GM18519 (cell line): ENCODE measurements at regions not wholly inside any gene's neighbourhood (a gene's known extent, or its start where the extent isn't known, plus 50 kb on each side); places are given as distances from the start of the nearest gene placed in this dataset.
A peak's percentile ranks its signal among the peaks of the same experiment; 100 is the strongest.
"Not testable (repeated sequence)": the region's sequence is repeated elsewhere in the genome, so short reads cannot be mapped to it uniquely, and the experiment has no call there.

Experiments
- ATAC-seq: cut with Tn5 transposase; IDR thresholded peaks from one replicate; pipeline ENCODE4 v1.9.1; 2021; ENCODE audit warnings: mild to moderate bottlenecking, moderate library complexity; ENCODE audit not compliant: unreplicated experiment, low FRiP score

- ATAC-seq = no peak
These were observed 214.0 kb upstream of the ADGRL4 start for GRCh38 chr1:79220509-79220908.

- no peak for ATAC-seq
These were observed 208.8 kb upstream of the ADGRL4 start for GRCh38 chr1:79215311-79215710.

GRCh38 chr1:79207786-79208185 lies 201.3 kb upstream of the ADGRL4 start:
- no peak for ATAC-seq

GRCh38 chr1:79207331-79207730 lies 200.8 kb upstream of the ADGRL4 start:
- ATAC-seq = no peak

- no peak for ATAC-seq
These were observed 198.4 kb upstream of the ADGRL4 start for GRCh38 chr1:79204779-79205479.

- no peak for ATAC-seq
These were observed 192.3 kb upstream of the ADGRL4 start for GRCh38 chr1:79198832-79199231.

GRCh38 chr1:79197421-79197820 lies 190.9 kb upstream of the ADGRL4 start:
- ATAC-seq = no peak

- ATAC-seq = no peak
These were observed 189.7 kb upstream of the ADGRL4 start for GRCh38 chr1:79196211-79196610.

- peak; percentile 58 for ATAC-seq
These were observed 186.9 kb upstream of the ADGRL4 start for GRCh38 chr1:79193211-79194079.

GRCh38 chr1:79190074-79190473 lies 183.5 kb upstream of the ADGRL4 start:
- no peak for ATAC-seq

- no peak for ATAC-seq
These were observed 181.8 kb upstream of the ADGRL4 start for GRCh38 chr1:79188337-79188736.

- ATAC-seq = no peak
These were observed 179.7 kb upstream of the ADGRL4 start for GRCh38 chr1:79186260-79186659.

- ATAC-seq = no peak
These were observed 171.3 kb upstream of the ADGRL4 start for GRCh38 chr1:79177844-79178243.

- no peak for ATAC-seq
These were observed 154.5 kb upstream of the ADGRL4 start for GRCh38 chr1:79161077-79161476.

- ATAC-seq = no peak
These were observed 149.5 kb upstream of the ADGRL4 start for GRCh38 chr1:79155991-79156390.

GRCh38 chr1:79151006-79151796 lies 144.7 kb upstream of the ADGRL4 start:
- ATAC-seq = no peak

- no peak for ATAC-seq
These were observed 144.0 kb upstream of the ADGRL4 start for GRCh38 chr1:79150576-79150975.

GRCh38 chr1:79138227-79138626 lies 131.7 kb upstream of the ADGRL4 start:
- ATAC-seq = not testable (repeated sequence)

- ATAC-seq = no peak
These were observed 127.3 kb upstream of the ADGRL4 start for GRCh38 chr1:79133774-79134364.

- no peak for ATAC-seq
These were observed 125.1 kb upstream of the ADGRL4 start for GRCh38 chr1:79131626-79132025.

GRCh38 chr1:79129914-79130313 lies 123.4 kb upstream of the ADGRL4 start:
- no peak for ATAC-seq
